IMR-90 (cell line): ENCODE measurements at regions not wholly inside any gene's neighbourhood (a gene's known extent, or its start where the extent isn't known, plus 50 kb on each side); places are given as distances from the start of the nearest gene placed in this dataset.
"Not testable (repeated sequence)": the region's sequence is repeated elsewhere in the genome, so short reads cannot be mapped to it uniquely, and the experiment has no call there.

Experiments used
- ATAC-seq: fragments of 200-7000 bp; cut with Tn5 transposase; 2 replicates; pipeline ENCODE4 v1.9.1; 2020; ENCODE audit warnings: low read depth, mild to moderate bottlenecking, moderate library complexity
- BruUV-seq: library from RNA; stranded (reverse); fragments of 400-500 nt; replicated peaks from 2 replicates; lab custom pipeline; 2021; lab: Mats Ljungman, UMichigan
- CTCF ChIA-PET: fragments of 300-600 bp; formaldehyde crosslinking; extraction: SDS; loops from one replicate; lab custom pipeline; 2021; ENCODE audit warnings: antibody characterized with exemption; lab: Yijun Ruan, JAX
- POLR2A ChIA-PET: fragments of 300-600 bp; sonication (Branson Sonifier 250); formaldehyde crosslinking; loops from one replicate; lab custom pipeline; 2022; ENCODE audit warnings: antibody characterized with exemption; ENCODE audit not compliant: unreplicated experiment; lab: Charles Lee
- DNase-seq: peaks from one replicate; pipeline ENCODE4 v3.0.0; 2013
- H2AFZ ChIP-seq: replicated peaks from 2 replicates; pipeline ENCODE3; 2013; ENCODE audit warnings: low read length, mild to moderate bottlenecking; ENCODE audit not compliant: poor library complexity
- H2AK5ac ChIP-seq: 2 replicates; pipeline ENCODE4 v1.6.1; 2013; ENCODE audit warnings: low read depth, low read length, inconsistent platforms
- H2AK9ac ChIP-seq: replicated peaks from 2 replicates; pipeline ENCODE3; 2013; ENCODE audit warnings: mild to moderate bottlenecking, low read depth, low read length, moderate library complexity; ENCODE audit not compliant: poor library complexity
- H2BK120ac ChIP-seq: 2 replicates; pipeline ENCODE4 v1.6.1; 2013; ENCODE audit warnings: low read depth, low read length, inconsistent platforms
- H2BK15ac ChIP-seq: 3 replicates; pipeline ENCODE4 v1.6.1; 2013; ENCODE audit warnings: low read depth, low read length, inconsistent platforms
- H2BK20ac ChIP-seq: 2 replicates; pipeline ENCODE4 v1.6.1; 2013; ENCODE audit warnings: low read depth, mild to moderate bottlenecking, inconsistent platforms, low read length, moderate library complexity
- H2BK5ac ChIP-seq: 2 replicates; pipeline ENCODE4 v1.6.1; 2013; ENCODE audit warnings: mild to moderate bottlenecking, low read depth, low read length, inconsistent platforms; ENCODE audit not compliant: poor library complexity, severe bottlenecking
- H3K14ac ChIP-seq: replicated peaks from 2 replicates; pipeline ENCODE4 v1.6.1; 2013; ENCODE audit warnings: low read depth, low read length, inconsistent platforms
- H3K18ac ChIP-seq: 2 replicates; pipeline ENCODE4 v1.6.1; 2013; ENCODE audit warnings: low read depth, low read length, control low read depth
- H3K23ac ChIP-seq: 2 replicates; pipeline ENCODE4 v1.6.1; 2013; ENCODE audit warnings: low read depth, low read length, inconsistent platforms
- H3K27ac ChIP-seq: 2 replicates; pipeline ENCODE4 v1.5.1; 2013; ENCODE audit warnings: mild to moderate bottlenecking, control low read depth, low read length; ENCODE audit not compliant: insufficient read depth
- H3K27me3 ChIP-seq: 2 replicates; pipeline ENCODE4 v1.6.1; 2013; ENCODE audit warnings: low read length; ENCODE audit not compliant: control insufficient read depth, insufficient read depth
- H3K36me3 ChIP-seq: 2 replicates; pipeline ENCODE4 v1.6.1; 2013; ENCODE audit warnings: low read length, mixed read lengths; ENCODE audit not compliant: control insufficient read depth, insufficient read depth
- H3K4ac ChIP-seq: 2 replicates; pipeline ENCODE4 v1.6.1; 2013; ENCODE audit warnings: low read depth, low read length, inconsistent platforms
- H3K4me1 ChIP-seq: 2 replicates; pipeline ENCODE4 v1.6.1; 2013; ENCODE audit warnings: low read length, mixed read lengths; ENCODE audit not compliant: control insufficient read depth, insufficient read depth
- H3K4me2 ChIP-seq: 2 replicates; pipeline ENCODE4 v1.6.1; 2013; ENCODE audit warnings: low read depth, mild to moderate bottlenecking, control low read depth, low read length, moderate library complexity
- H3K4me3 ChIP-seq: 2 replicates; pipeline ENCODE4 v1.5.1; 2013; ENCODE audit warnings: low read depth, mild to moderate bottlenecking, control low read depth, low read length, moderate library complexity; ENCODE audit not compliant: insufficient read depth
- H3K56ac ChIP-seq: 2 replicates; pipeline ENCODE4 v1.6.1; 2013; ENCODE audit warnings: low read length, inconsistent platforms; ENCODE audit not compliant: insufficient read depth; ENCODE audit errors: extremely low read depth
- H3K79me1 ChIP-seq, 2 experiments: 2 replicates each; pipeline ENCODE4 v1.6.1; 2013; ENCODE audit warnings: low read length in 2 of 2, inconsistent platforms in 1 of 2, low read depth in 1 of 2
- H3K9ac ChIP-seq: 2 replicates; pipeline ENCODE4 v1.6.1; 2013; ENCODE audit warnings: low read depth, low read length, control low read depth
- H3K9me1 ChIP-seq: 2 replicates; pipeline ENCODE4 v1.6.1; 2013; ENCODE audit warnings: low read length, inconsistent platforms; ENCODE audit not compliant: insufficient read depth
- H3K9me3 ChIP-seq: 2 replicates; pipeline ENCODE4 v1.6.1; 2013; ENCODE audit warnings: low read length; ENCODE audit not compliant: control insufficient read depth, insufficient read depth
- H4K20me1 ChIP-seq: 2 replicates; pipeline ENCODE4 v1.6.1; 2013; ENCODE audit warnings: low read length, inconsistent platforms; ENCODE audit not compliant: insufficient read depth
- H4K5ac ChIP-seq: 2 replicates; pipeline ENCODE4 v1.6.1; 2013; ENCODE audit warnings: mild to moderate bottlenecking, low read depth, low read length, control low read depth
- H4K8ac ChIP-seq, 2 experiments: 2 replicates each; pipeline ENCODE4 v1.6.1; 2013; ENCODE audit warnings: low read depth in 2 of 2, low read length in 2 of 2, control low read depth in 1 of 2, inconsistent platforms in 1 of 2
- H4K91ac ChIP-seq: 2 replicates; pipeline ENCODE4 v1.6.1; 2013; ENCODE audit warnings: low read depth, low read length, inconsistent platforms; ENCODE audit not compliant: insufficient read depth
- WGBS, 2 experiments: methylation state at CpG; one replicate each; pipeline versions ENCODE4 v1.1.5 to v1.1.7; 2013; ENCODE audit warnings: missing lambda C conversion rate in 2 of 2; ENCODE audit not compliant: insufficient read length in 1 of 2; ENCODE audit errors: extremely low coverage in 2 of 2; 5-methylcytosine and 5-hydroxymethylcytosine counted together
- dilution Hi-C: fragments of 300-500 bp; cut with HindIII; formaldehyde crosslinking; loops from one replicate; pipeline ENCODE4 v1.14.3; 2018; ENCODE audit warnings: low sequenced_read_pairs; ENCODE audit not compliant: unreplicated experiment
- in situ Hi-C: fragments of 300-500 bp; cut with MboI; formaldehyde crosslinking; loops from 3 replicates; pipeline ENCODE4 v1.14.3; 2019; ENCODE audit warnings: low sequenced_read_pairs, inconsistent platforms, mixed read lengths
- intact Hi-C: fragments of 100-400 bp; cut with micrococcal nuclease; formaldehyde crosslinking; loops from 2 replicates; pipeline ENCODE4 v1.10.0; 2022

DNA sequence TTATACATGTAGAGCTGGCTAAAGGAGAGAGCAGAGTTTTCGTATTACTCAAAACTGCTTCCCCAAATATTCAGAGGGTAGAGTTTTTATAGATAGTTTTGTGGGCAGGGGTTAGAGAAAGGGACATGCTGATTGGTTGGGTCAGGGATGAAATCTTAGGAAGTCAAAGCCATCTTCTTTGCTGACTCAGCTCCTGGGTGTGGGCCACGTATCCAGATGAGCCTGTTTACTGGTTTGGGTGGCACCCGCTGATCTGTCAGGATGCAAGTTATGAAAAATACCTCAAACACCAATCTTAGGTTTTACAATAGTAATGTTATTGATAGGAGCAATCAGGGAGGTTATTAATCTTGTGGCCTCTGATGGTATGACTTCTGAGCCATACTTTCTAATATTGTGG, 164.0 kb upstream of the NPAP1 start:
- CTCF ChIA-PET, POLR2A ChIA-PET, H3K79me1 ChIP-seq, H3K36me3 ChIP-seq, intact Hi-C loops, in situ Hi-C loops, dilution Hi-C loops, H4K91ac ChIP-seq, H2BK120ac ChIP-seq, H3K23ac ChIP-seq, H3K4me3 ChIP-seq, H4K20me1 ChIP-seq, H3K18ac ChIP-seq, H3K27ac ChIP-seq, H3K9ac ChIP-seq, H2AFZ ChIP-seq, H4K8ac ChIP-seq, H3K9me3 ChIP-seq, BruUV-seq, H2BK20ac ChIP-seq, H3K4me2 ChIP-seq, H2AK9ac ChIP-seq, H3K56ac ChIP-seq, ATAC-seq, DNase-seq, H3K27me3 ChIP-seq, H2BK5ac ChIP-seq, H3K4me1 ChIP-seq, H2BK15ac ChIP-seq, H3K14ac ChIP-seq, H2AK5ac ChIP-seq, H3K9me1 ChIP-seq, H4K5ac ChIP-seq, H3K4ac ChIP-seq: not testable (repeated sequence)
- no CpG with 5 or more reads among the region's 3 CpGs for WGBS, 2 experiments

DNA sequence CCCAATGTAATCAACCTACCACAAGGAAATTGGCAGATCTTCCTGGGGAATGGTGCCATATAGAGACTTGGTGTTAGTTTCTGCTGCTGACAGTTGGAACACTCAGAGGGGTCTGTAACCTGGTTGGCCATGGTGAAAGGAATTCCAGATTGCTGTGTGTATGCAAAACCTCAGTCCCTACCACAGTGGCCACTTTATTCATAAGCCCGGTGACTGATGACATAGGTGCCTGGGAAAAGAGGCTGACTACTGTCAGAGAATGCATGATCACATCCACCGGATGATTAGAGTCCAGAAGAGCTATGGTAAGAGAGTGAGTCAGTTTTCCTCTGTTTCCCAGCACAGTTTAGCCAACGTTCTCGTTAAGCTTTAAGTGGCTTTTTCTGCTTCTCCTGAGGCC, 156.8 kb upstream of the NPAP1 start:
- H3K9me3 ChIP-seq, H2BK120ac ChIP-seq, H3K27me3 ChIP-seq, H3K4me3 ChIP-seq, H2AK5ac ChIP-seq, H3K14ac ChIP-seq, H3K18ac ChIP-seq, H2BK15ac ChIP-seq, intact Hi-C loops, H3K79me1 ChIP-seq, H3K4me2 ChIP-seq, H3K9me1 ChIP-seq, BruUV-seq, H3K23ac ChIP-seq, H2BK20ac ChIP-seq, dilution Hi-C loops, H4K8ac ChIP-seq, H3K36me3 ChIP-seq, H3K56ac ChIP-seq, H4K20me1 ChIP-seq, DNase-seq, H4K5ac ChIP-seq, CTCF ChIA-PET, H3K4me1 ChIP-seq, ATAC-seq, POLR2A ChIA-PET, in situ Hi-C loops, H2AK9ac ChIP-seq, H4K91ac ChIP-seq, H3K27ac ChIP-seq, H2BK5ac ChIP-seq, H3K9ac ChIP-seq, H2AFZ ChIP-seq, H3K4ac ChIP-seq: not testable (repeated sequence)
- no CpG with 5 or more reads among the region's 4 CpGs for WGBS, 2 experiments
